ENCODE measurements at regions not wholly inside any gene's neighbourhood (a gene's known extent, or its start where the extent isn't known, plus 50 kb on each side); places are given as distances from the start of the nearest gene placed in this dataset.

DNA sequence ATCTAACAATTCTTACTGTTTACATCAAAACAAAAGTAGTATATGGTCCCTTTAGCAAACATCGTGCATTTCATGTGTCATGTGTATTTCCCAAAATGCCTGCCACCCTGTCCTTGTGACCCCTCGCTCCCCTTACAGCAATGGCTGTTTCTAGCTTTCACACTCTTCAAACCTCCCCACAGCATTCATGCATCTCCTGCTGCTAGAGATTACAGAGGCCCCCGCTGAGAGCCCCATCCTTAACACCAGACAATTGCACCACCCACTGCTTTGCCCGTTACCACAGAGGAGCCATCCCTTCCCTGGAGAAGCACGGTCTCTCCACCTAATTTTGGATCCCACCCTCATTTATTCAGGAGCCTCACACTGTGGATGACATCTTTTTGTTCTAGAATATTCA lies 149.7 kb upstream of the IRX4 start:
- intact Hi-C loops (cut with DNase I; ENCODE audit: low total_unique reads) = no loop called here
- peak in 1 of 2 donors; percentile 5 for DNase-seq (ENCODE audit: low spot score in 2 of 2)
- no peak overlapping the region for H3K4me3 ChIP-seq (ENCODE audit: low read depth, poor library complexity, severe bottlenecking)
- TF ChIP-seq, protein P1, sequence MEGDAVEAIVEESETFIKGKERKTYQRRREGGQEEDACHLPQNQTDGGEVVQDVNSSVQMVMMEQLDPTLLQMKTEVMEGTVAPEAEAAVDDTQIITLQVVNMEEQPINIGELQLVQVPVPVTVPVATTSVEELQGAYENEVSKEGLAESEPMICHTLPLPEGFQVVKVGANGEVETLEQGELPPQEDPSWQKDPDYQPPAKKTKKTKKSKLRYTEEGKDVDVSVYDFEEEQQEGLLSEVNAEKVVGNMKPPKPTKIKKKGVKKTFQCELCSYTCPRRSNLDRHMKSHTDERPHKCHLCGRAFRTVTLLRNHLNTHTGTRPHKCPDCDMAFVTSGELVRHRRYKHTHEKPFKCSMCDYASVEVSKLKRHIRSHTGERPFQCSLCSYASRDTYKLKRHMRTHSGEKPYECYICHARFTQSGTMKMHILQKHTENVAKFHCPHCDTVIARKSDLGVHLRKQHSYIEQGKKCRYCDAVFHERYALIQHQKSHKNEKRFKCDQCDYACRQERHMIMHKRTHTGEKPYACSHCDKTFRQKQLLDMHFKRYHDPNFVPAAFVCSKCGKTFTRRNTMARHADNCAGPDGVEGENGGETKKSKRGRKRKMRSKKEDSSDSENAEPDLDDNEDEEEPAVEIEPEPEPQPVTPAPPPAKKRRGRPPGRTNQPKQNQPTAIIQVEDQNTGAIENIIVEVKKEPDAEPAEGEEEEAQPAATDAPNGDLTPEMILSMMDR (IDR thresholded peaks at IDR 0.05) = no peak
- no peak for TF ChIP-seq POLR2A (IDR thresholded peaks at IDR 0.05)
- WGBS, 2 donors = 86 to 90% methylated on average over 5 of the region's 5 CpGs

DNA sequence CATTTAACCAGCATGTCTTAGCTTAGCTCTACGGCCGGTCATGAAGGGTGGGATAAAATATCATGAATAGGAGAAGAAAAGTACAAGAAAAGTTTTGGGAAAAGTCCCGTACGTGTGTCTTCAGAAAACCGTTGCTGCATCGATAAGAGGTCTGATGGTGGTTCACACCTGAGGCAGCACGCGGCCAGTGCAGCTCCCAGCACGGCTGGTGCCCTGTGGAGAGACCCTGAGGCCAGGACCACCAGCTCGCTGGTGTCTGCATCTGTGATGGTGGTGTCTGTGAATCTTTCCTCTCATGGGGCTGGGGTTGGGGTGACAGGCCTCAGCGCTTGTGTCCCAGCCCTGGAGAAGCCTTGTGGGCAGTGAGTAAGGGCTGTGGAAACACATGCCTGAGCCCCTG lies 148.9 kb upstream of the IRX4 start:
- no peak for DNase-seq (ENCODE audit: low spot score in 2 of 2)
- no peak overlapping the region for H3K4me3 ChIP-seq (ENCODE audit: low read depth, poor library complexity, severe bottlenecking)
- TF ChIP-seq, protein P1 (IDR thresholded peaks at IDR 0.05) = no peak
- TF ChIP-seq POLR2A (IDR thresholded peaks at IDR 0.05) = no peak
- 91 to 92% methylated on average over 11 of the region's 11 CpGs for WGBS, 2 donors
- intact Hi-C loops (cut with DNase I; ENCODE audit: low total_unique reads) = no loop called here

DNA sequence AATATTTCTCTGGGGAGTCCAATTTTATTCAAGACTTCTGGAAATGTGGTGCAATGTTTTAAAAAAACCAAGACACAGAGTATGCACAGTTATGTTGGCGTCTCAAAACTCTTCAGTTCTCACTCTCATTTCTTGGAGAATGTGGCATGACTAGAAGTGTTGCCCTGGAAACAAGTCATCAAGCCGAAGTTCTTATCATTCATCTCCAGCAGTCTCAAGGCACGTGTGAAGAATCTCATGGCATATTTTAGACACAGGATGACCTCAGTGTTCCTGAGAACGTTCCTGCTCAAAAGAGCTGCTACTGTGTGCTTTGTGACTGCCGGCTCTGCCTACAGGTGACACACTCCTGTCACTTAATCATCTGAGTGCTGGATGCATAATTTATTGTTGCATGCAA lies 147.4 kb upstream of the IRX4 start:
- 28 to 43% methylated on average over 5 of the region's 5 CpGs for WGBS, 2 donors
- no peak overlapping the region for H3K4me3 ChIP-seq (ENCODE audit: low read depth, poor library complexity, severe bottlenecking)
- DNase-seq (ENCODE audit: low spot score in 2 of 2) = peak in 1 of 2 donors; percentile 32
- intact Hi-C loops (cut with DNase I; ENCODE audit: low total_unique reads) = no loop called here
- no peak for TF ChIP-seq POLR2A (IDR thresholded peaks at IDR 0.05)
- TF ChIP-seq, protein P1 (IDR thresholded peaks at IDR 0.05) = no peak

DNA sequence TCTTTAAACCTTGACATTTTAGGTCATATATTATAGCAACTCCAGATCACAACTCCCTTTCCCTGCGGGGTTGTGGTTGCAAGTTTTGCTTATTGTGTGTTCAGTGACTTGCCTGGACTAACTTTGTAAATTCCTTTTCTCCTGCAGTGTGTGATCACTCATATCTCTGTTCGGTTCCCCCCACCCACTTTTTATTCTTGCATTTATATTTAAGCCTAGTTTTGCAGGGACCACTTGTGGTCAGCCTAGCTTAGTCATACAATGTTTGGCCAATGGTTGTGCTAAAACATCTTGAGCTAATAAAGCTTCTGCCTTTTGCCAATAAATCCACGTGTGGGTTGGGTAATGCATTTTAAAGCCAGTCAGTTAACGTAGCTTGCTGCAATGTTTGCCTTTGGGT lies 146.5 kb upstream of the IRX4 start:
- TF ChIP-seq, protein P1 (IDR thresholded peaks at IDR 0.05) = no peak
- intact Hi-C loops (cut with DNase I; ENCODE audit: low total_unique reads) = no loop called here
- WGBS, 2 donors = 30 to 37% methylated on average over 4 of the region's 4 CpGs
- no peak overlapping the region for H3K4me3 ChIP-seq (ENCODE audit: low read depth, poor library complexity, severe bottlenecking)
- peak in 1 of 2 donors; percentile 39 for DNase-seq (ENCODE audit: low spot score in 2 of 2)

DNA sequence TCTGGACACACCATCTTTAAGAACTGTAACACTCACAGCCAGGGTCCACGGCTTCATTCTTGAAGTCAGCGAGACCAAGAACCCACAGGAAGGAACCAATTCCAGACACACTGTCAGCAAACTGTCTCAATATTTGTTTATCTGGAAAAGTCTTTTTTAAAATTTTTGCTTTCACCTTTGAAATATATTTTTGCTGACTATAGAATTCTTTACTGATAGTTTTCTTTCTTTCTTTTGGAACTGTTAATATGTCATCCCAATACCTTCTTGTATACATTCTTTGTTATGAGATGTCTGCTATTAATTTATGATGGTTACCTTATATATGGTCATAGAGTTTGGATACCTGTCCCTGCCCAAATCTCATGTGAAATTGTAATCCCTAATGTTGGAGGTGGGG lies 145.1 kb upstream of the IRX4 start:
- TF ChIP-seq, protein P1 (IDR thresholded peaks at IDR 0.05) = no peak
- TF ChIP-seq POLR2A (IDR thresholded peaks at IDR 0.05) = no peak
- no peak for DNase-seq (ENCODE audit: low spot score in 2 of 2)
- 98% methylated on average over 2 of the region's 2 CpGs for WGBS, 2 donors
- intact Hi-C loops (cut with DNase I; ENCODE audit: low total_unique reads) = no loop called here
- no peak overlapping the region for H3K4me3 ChIP-seq (ENCODE audit: low read depth, poor library complexity, severe bottlenecking)

DNA sequence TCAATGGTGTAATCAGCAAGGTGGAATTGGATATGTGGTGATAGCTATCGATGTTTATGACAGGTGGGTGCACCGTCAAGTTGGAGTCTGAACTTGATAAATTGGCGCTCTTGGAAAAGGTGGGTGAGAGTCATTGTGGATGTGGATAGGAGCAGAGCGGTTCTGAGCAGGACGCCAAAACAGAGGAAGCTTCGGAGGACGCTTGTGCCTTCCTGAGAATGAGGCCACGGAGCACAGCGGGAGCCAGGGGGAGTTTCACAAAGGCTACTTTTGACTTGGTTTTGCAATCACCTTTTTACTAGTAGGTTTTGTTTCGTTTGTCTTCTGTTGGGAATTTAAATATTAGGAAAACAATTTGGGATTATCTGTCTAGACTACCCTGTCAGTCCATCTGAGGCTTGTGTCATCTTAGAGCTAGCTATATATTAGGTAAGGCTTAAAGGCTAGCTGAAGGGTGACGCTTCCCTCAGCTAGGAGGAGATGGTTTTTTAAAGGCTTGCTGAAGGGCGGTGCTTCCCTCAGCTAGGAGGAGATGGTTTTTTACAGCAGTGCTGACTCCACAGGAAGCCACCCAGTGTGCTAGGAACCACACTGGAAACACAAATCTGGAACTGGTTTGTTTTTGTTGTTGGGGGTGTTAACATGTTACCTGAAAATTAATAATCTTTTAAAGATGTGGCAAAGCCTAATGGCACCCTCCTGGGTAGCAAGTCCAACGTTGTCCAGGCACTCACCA lies 142.4 kb upstream of the IRX4 start:
- TF ChIP-seq, protein P1 (IDR thresholded peaks at IDR 0.05) = no peak
- TF ChIP-seq POLR2A (IDR thresholded peaks at IDR 0.05) = no peak
- H3K4me3 ChIP-seq (ENCODE audit: low read depth, poor library complexity, severe bottlenecking) = no peak overlapping the region
- intact Hi-C loops (cut with DNase I; ENCODE audit: low total_unique reads) = no loop called here
- DNase-seq (ENCODE audit: low spot score in 2 of 2) = peak; percentile 14 to 72
- WGBS, 2 donors = 72 to 73% methylated on average over 13 of the region's 13 CpGs

All from lower leg skin (tissue), 4 donors.